ENCODE measurements at regions not wholly inside any gene's neighbourhood (a gene's known extent, or its start where the extent isn't known, plus 50 kb on each side); places are given as distances from the start of the nearest gene placed in this dataset.

DNA sequence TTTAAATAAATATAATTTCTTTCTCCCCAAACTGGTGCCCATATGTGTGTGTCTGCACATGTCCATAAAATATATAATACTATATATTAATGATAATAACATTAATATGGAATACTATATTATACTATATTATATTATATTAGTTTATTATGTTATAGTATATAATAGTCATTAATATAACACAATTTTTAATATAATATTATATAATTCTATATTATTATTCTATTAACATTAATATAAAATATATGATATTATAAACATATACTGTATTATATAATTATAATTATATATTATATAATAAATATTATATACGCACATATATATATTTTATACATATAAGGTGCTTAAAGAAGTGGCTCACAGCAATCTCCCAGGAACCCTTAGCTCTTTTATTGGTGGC is 513.0 kb upstream of the CDH11 start:
- H3K27ac ChIP-seq (replicated peaks) = no peak overlapping the region
- TF ChIP-seq POLR2AphosphoS5 (IDR thresholded peaks at IDR 0.05; ENCODE audit: low read depth) = no peak
- no peak for TF ChIP-seq CTCF (IDR thresholded peaks at IDR 0.05; ENCODE audit: insufficient read depth, low read length)
- no peak for TF ChIP-seq SPI1 (IDR thresholded peaks at IDR 0.05; ENCODE audit: borderline replicate concordance, low read depth)
- TF ChIP-seq GABPA (IDR thresholded peaks at IDR 0.05; ENCODE audit: low read depth) = no peak
- TF ChIP-seq REST (IDR thresholded peaks at IDR 0.05; ENCODE audit: insufficient replicate concordance, low read depth) = no peak
- no peak for DNase-seq (ENCODE audit: low read depth in 1 of 2, low spot score in 1 of 2)

GRCh38 chr16:65634291-65634690 is 512.4 kb upstream of the CDH11 start:
- DNase-seq (ENCODE audit: low read depth in 1 of 2, low spot score in 1 of 2) = no peak
- no peak overlapping the region for H3K4me3 ChIP-seq (replicated peaks; ENCODE audit: insufficient read depth, low read length)
- TF ChIP-seq REST (IDR thresholded peaks at IDR 0.05; ENCODE audit: insufficient replicate concordance, low read depth) = no peak
- no peak for TF ChIP-seq POLR2AphosphoS5 (IDR thresholded peaks at IDR 0.05; ENCODE audit: low read depth)
- no peak for TF ChIP-seq GABPA (IDR thresholded peaks at IDR 0.05; ENCODE audit: low read depth)
- TF ChIP-seq SPI1 (IDR thresholded peaks at IDR 0.05; ENCODE audit: borderline replicate concordance, low read depth) = no peak
- no peak for TF ChIP-seq CTCF (IDR thresholded peaks at IDR 0.05; ENCODE audit: insufficient read depth, low read length)
- no peaks in the 10 kb centered on the region for H3K27me3 ChIP-seq (ENCODE audit: insufficient read depth, poor library complexity, severe bottlenecking)
- no peak overlapping the region for H3K27ac ChIP-seq (replicated peaks)

More for the DNA sequence above, 513.0 kb upstream of the CDH11 start:
- no peak overlapping the region for H3K4me3 ChIP-seq (replicated peaks; ENCODE audit: insufficient read depth, low read length)
- H3K27me3 ChIP-seq (ENCODE audit: insufficient read depth, poor library complexity, severe bottlenecking) = peaks cover 2% of the 10 kb centered on the region

DNA sequence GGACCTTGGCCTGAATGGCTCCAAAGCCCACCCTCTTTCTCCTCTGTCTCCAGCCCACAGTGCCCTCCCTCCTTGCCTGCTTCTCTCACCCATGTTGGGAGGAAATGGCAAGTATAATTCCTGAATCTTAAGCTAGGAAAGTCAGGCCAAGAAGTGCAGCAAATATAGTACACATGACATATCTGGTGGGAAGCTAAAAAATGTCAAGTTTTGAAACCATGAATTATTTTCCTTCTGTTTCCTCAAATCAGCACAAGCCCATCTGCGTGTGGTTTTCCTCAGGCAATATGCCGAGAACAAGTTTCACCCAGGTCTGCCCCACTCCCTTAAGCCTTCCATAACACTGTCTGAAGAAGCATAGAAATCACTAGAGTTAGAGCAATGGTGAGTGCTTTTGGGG is 502.8 kb upstream of the CDH11 start:
- TF ChIP-seq CTCF (IDR thresholded peaks at IDR 0.05; ENCODE audit: insufficient read depth, low read length) = no peak
- TF ChIP-seq SPI1 (IDR thresholded peaks at IDR 0.05; ENCODE audit: borderline replicate concordance, low read depth) = no peak
- TF ChIP-seq GABPA (IDR thresholded peaks at IDR 0.05; ENCODE audit: low read depth) = no peak
- no peak for TF ChIP-seq REST (IDR thresholded peaks at IDR 0.05; ENCODE audit: insufficient replicate concordance, low read depth)
- no peak for TF ChIP-seq POLR2AphosphoS5 (IDR thresholded peaks at IDR 0.05; ENCODE audit: low read depth)
- Histone ChIP-seq H3K4me3 (replicated peaks; ENCODE audit: insufficient read depth, low read length) (no peak overlapping the region), H3K27me3 (ENCODE audit: insufficient read depth, poor library complexity, severe bottlenecking) (no peaks in the 10 kb centered on the region)

More for the DNA sequence above, 502.8 kb upstream of the CDH11 start:
- DNase-seq (ENCODE audit: low read depth in 1 of 2, low spot score in 1 of 2) = no peak
- H3K27ac ChIP-seq (replicated peaks) = no peak overlapping the region
